Skin of body (tissue), 1 donor: ENCODE measurements at regions not wholly inside any gene's neighbourhood (a gene's known extent, or its start where the extent isn't known, plus 50 kb on each side); places are given as distances from the start of the nearest gene placed in this dataset.
"Not testable (repeated sequence)": the region's sequence is repeated elsewhere in the genome, so short reads cannot be mapped to it uniquely, and the experiment has no call there.

Source experiments
- DNase-seq: peaks from one replicate; lab custom pipeline; 2025; lab: John Stamatoyannopoulos, UW

- DNase-seq, result no peak
These were observed 84.5 kb upstream of the MANSC4 start for GRCh38 chr12:27864521-27864920.

GRCh38 chr12:27863839-27864238 is 83.8 kb upstream of the MANSC4 start:
- DNase-seq, result no peak

GRCh38 chr12:27861428-27862167 is 81.6 kb upstream of the MANSC4 start:
- peak; percentile 8 for DNase-seq

GRCh38 chr12:27859648-27860047 is 79.6 kb upstream of the MANSC4 start:
- DNase-seq, result no peak

- not testable (repeated sequence) for DNase-seq
These were observed 77.0 kb upstream of the MANSC4 start for GRCh38 chr12:27857006-27857405.

GRCh38 chr12:27852742-27853141 is 72.7 kb upstream of the MANSC4 start:
- no peak for DNase-seq
